Prostate gland (tissue), 2 donors: ENCODE measurements at regions not wholly inside any gene's neighbourhood (a gene's known extent, or its start where the extent isn't known, plus 50 kb on each side); places are given as distances from the start of the nearest gene placed in this dataset.

Experiments used
- DNase-seq: peaks from one replicate; pipeline ENCODE4 v3.0.0-alpha.2; 2019; ENCODE audit warnings: low spot score
- H3K27ac ChIP-seq, 2 donors: fragments of 200-600 bp; sonication (generic); 2 replicates each; pipeline ENCODE4 v1.5.1; 2017 to 2019
- H3K27me3 ChIP-seq: fragments of 200-600 bp; sonication (generic); replicated peaks from 2 replicates; pipeline ENCODE4 v1.5.1; 2019; ENCODE audit not compliant: insufficient read depth
- H3K36me3 ChIP-seq, 2 donors: fragments of 200-600 bp; sonication (generic); 1 replicate in 1 of 2; 2 replicates in 1 of 2; pipeline versions ENCODE4 v1.5.1 to v1.8.1; 2017 to 2019
- H3K4me1 ChIP-seq: fragments of 200-600 bp; sonication (generic); replicated peaks from 2 replicates; pipeline ENCODE4 v1.5.1; 2019
- H3K4me3 ChIP-seq, 2 donors: fragments of 200-600 bp; sonication (generic); 2 replicates each; pipeline ENCODE4 v1.5.1; 2017 to 2019
- H3K9me3 ChIP-seq: fragments of 200-600 bp; sonication (generic); 2 replicates; pipeline ENCODE4 v1.5.1; 2017
- CTCF ChIP-seq, 4 experiments: fragments of 200-600 bp in 2 of 4; fragments of 450-650 bp in 2 of 4; sonication (generic) in 2 of 4; IDR thresholded peaks; 1 replicate in 3 of 4; 2 replicates in 1 of 4; pipeline ENCODE4 v1.5.1; 2016 to 2019; ENCODE audit warnings: antibody characterized with exemption in 4 of 4, mild to moderate bottlenecking in 2 of 4, moderate library complexity in 2 of 4
- POLR2A ChIP-seq: fragments of 450-650 bp; IDR thresholded peaks from one replicate; pipeline ENCODE4 v1.6.1; 2016; ENCODE audit warnings: antibody characterized with exemption, mild to moderate bottlenecking
- POLR2AphosphoS5 ChIP-seq: sonication (generic); formaldehyde crosslinking; IDR thresholded peaks from one replicate; pipeline ENCODE4 v1.6.1; 2017; ENCODE audit warnings: antibody characterized with exemption
- WGBS: methylation state at CpG from one replicate; pipeline ENCODE4 v1.1.5; 2018; 5-methylcytosine and 5-hydroxymethylcytosine counted together
- intact Hi-C: fragments of 100-400 bp; cut with DNase I; formaldehyde crosslinking; loops from one replicate; pipeline ENCODE4 v1.14.2; 2022

- WGBS: 64% methylated on average over 1 of the region's 1 CpG
- H3K9me3 ChIP-seq: no peaks in the 10 kb centered on the region
- TF ChIP-seq CTCF (IDR thresholded peaks at IDR 0.05): no peak
- TF ChIP-seq POLR2AphosphoS5: no peak
- TF ChIP-seq POLR2A: no peak
- H3K4me3 ChIP-seq: no peak overlapping the region
- no peak overlapping the region for H3K27ac ChIP-seq
- DNase-seq: no peak
- intact Hi-C loops: no loop called here
- H3K36me3 ChIP-seq: no peaks in the 10 kb centered on the region
- H3K27me3 ChIP-seq: no peaks in the 10 kb centered on the region
- no peaks in the 10 kb centered on the region for H3K4me1 ChIP-seq
Observed at GRCh38 chr12:72839696-72840095, 567.5 kb downstream of the TRHDE start.

GRCh38 chr12:72863671-72864070 lies 591.5 kb downstream of the TRHDE start:
- 48% methylated on average over 2 of the region's 2 CpGs for WGBS
- Histone ChIP-seq H3K36me3 (no peaks in the 10 kb centered on the region), H3K9me3 (no peaks in the 10 kb centered on the region), H3K27ac (no peak overlapping the region), H3K4me3 (no peak overlapping the region), H3K4me1 (no peaks in the 10 kb centered on the region), H3K27me3 (no peaks in the 10 kb centered on the region)
- intact Hi-C loops: no loop called here
- TF ChIP-seq POLR2AphosphoS5 (no peak), CTCF (IDR thresholded peaks at IDR 0.05) (no peak), POLR2A (no peak)
- no peak for DNase-seq

GRCh38 chr12:72865921-72866320 lies 593.8 kb downstream of the TRHDE start:
- no peaks in the 10 kb centered on the region for H3K36me3 ChIP-seq
- DNase-seq: no peak
- TF ChIP-seq POLR2A: no peak
- no peak for TF ChIP-seq POLR2AphosphoS5
- no peak for TF ChIP-seq CTCF (IDR thresholded peaks at IDR 0.05)
- H3K9me3 ChIP-seq: no peaks in the 10 kb centered on the region
- 85% methylated on average over 2 of the region's 2 CpGs for WGBS
- H3K4me3 ChIP-seq: no peak overlapping the region
- intact Hi-C loops: no loop called here
- H3K4me1 ChIP-seq: no peaks in the 10 kb centered on the region
- H3K27ac ChIP-seq: no peak overlapping the region
- H3K27me3 ChIP-seq: no peaks in the 10 kb centered on the region

GRCh38 chr12:72869024-72869423 lies 596.9 kb downstream of the TRHDE start:
- Histone ChIP-seq H3K27me3 (no peaks in the 10 kb centered on the region), H3K36me3 (no peaks in the 10 kb centered on the region), H3K4me1 (no peaks in the 10 kb centered on the region), H3K9me3 (no peaks in the 10 kb centered on the region), H3K4me3 (no peak overlapping the region), H3K27ac (no peak overlapping the region)
- 55% methylated on average over 6 of the region's 6 CpGs for WGBS
- DNase-seq: no peak
- intact Hi-C loops: no loop called here
- TF ChIP-seq POLR2A (no peak), POLR2AphosphoS5 (no peak), CTCF (IDR thresholded peaks at IDR 0.05) (no peak)

GRCh38 chr12:72872238-72872887 lies 600.2 kb downstream of the TRHDE start:
- TF ChIP-seq POLR2AphosphoS5 (no peak), CTCF (IDR thresholded peaks at IDR 0.05) (no peak), POLR2A (no peak)
- Histone ChIP-seq H3K4me3 (no peak overlapping the region), H3K27ac (no peak overlapping the region), H3K4me1 (no peaks in the 10 kb centered on the region), H3K9me3 (no peaks in the 10 kb centered on the region), H3K27me3 (no peaks in the 10 kb centered on the region), H3K36me3 (no peaks in the 10 kb centered on the region)
- intact Hi-C loops: no loop called here
- no peak for DNase-seq
- 45% methylated on average over 5 of the region's 5 CpGs for WGBS
